ENCODE measurements at regions not wholly inside any gene's neighbourhood (a gene's known extent, or its start where the extent isn't known, plus 50 kb on each side); places are given as distances from the start of the nearest gene placed in this dataset.

DNA sequence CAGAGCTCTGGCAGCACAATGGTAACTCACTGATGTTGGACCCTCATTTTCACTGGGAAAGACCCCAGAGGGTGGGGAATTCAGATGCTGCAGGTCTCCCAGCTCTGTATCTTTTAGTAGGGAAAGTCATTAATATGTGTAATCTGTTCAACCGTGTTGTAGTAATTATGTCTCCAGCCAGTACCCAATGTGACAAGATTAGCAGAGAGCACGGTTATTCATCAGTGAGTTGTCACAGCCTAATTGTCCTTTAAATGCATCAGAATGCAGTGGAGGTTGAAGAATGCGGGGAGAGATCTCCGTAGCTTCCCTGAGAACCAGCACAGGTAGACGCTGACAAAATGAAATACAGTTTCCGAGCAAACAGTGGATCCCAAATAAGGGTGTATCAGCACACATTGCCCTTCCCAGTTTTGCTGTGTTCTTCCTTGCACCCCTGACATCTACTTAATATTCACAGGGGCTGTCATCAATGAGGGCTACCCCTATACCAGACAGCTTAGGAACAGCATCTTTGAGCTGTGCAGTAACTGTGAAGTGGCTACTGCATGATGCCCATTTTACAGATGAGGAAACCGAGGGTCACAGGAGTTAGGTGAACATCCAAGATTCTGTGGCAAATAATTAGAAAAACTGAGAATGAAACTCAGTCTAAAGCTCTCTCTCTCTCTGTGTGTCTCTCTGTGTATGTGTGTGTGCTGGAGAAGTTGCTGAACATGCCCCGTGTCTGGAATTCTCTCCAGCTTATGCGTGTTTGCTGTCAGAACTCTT lies 430.4 kb upstream of the HS6ST1 start:
- no peaks in the 10 kb centered on the region for H3K36me3 Mint-ChIP-seq
- H3K27me3 Mint-ChIP-seq (ENCODE audit: low read depth): no peaks in the 10 kb centered on the region
- TF ChIP-seq, protein P1, sequence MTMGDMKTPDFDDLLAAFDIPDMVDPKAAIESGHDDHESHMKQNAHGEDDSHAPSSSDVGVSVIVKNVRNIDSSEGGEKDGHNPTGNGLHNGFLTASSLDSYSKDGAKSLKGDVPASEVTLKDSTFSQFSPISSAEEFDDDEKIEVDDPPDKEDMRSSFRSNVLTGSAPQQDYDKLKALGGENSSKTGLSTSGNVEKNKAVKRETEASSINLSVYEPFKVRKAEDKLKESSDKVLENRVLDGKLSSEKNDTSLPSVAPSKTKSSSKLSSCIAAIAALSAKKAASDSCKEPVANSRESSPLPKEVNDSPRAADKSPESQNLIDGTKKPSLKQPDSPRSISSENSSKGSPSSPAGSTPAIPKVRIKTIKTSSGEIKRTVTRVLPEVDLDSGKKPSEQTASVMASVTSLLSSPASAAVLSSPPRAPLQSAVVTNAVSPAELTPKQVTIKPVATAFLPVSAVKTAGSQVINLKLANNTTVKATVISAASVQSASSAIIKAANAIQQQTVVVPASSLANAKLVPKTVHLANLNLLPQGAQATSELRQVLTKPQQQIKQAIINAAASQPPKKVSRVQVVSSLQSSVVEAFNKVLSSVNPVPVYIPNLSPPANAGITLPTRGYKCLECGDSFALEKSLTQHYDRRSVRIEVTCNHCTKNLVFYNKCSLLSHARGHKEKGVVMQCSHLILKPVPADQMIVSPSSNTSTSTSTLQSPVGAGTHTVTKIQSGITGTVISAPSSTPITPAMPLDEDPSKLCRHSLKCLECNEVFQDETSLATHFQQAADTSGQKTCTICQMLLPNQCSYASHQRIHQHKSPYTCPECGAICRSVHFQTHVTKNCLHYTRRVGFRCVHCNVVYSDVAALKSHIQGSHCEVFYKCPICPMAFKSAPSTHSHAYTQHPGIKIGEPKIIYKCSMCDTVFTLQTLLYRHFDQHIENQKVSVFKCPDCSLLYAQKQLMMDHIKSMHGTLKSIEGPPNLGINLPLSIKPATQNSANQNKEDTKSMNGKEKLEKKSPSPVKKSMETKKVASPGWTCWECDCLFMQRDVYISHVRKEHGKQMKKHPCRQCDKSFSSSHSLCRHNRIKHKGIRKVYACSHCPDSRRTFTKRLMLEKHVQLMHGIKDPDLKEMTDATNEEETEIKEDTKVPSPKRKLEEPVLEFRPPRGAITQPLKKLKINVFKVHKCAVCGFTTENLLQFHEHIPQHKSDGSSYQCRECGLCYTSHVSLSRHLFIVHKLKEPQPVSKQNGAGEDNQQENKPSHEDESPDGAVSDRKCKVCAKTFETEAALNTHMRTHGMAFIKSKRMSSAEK (CRISPR knock-in tag; IDR thresholded peaks at IDR 0.05; ENCODE audit: borderline replicate concordance): no peak
- no peak for TF ChIP-seq RELA (CRISPR knock-in tag; IDR thresholded peaks at IDR 0.05; ENCODE audit: borderline replicate concordance)
- no peak for TF ChIP-seq ZNF138 (CRISPR knock-in tag; conservative IDR thresholded peaks at IDR 0.05)
- no peak for TF ChIP-seq ESRRA (CRISPR knock-in tag; IDR thresholded peaks at IDR 0.05; ENCODE audit: borderline replicate concordance)
- TF ChIP-seq TCF7 (CRISPR knock-in tag; IDR thresholded peaks at IDR 0.05; ENCODE audit: low read depth): no peak
- no peak for TF ChIP-seq ETV6 (CRISPR knock-in tag; IDR thresholded peaks at IDR 0.05)
- TF ChIP-seq ELF4 (CRISPR knock-in tag; IDR thresholded peaks at IDR 0.05; ENCODE audit: low read depth): no peak
- no peaks in the 10 kb centered on the region for H3K9me3 Mint-ChIP-seq
- H3K4me1 Mint-ChIP-seq: peaks cover 16% of the 10 kb centered on the region
- ChIA-PET POLR2A (no interaction called here), CTCF (interaction anchor here (1.0 to 3.6 kb wide), 2 partner anchors 12 to 548 kb away, joined by 4 to 20 read pairs; no protein-coding TSS in a partner anchor)
- DNase-seq (ENCODE audit: low spot score) (no peak), ATAC-seq (no peak)
- H3K27ac Mint-ChIP-seq: no peak overlapping the region
- no peak overlapping the region for H3K4me3 Mint-ChIP-seq

DNA sequence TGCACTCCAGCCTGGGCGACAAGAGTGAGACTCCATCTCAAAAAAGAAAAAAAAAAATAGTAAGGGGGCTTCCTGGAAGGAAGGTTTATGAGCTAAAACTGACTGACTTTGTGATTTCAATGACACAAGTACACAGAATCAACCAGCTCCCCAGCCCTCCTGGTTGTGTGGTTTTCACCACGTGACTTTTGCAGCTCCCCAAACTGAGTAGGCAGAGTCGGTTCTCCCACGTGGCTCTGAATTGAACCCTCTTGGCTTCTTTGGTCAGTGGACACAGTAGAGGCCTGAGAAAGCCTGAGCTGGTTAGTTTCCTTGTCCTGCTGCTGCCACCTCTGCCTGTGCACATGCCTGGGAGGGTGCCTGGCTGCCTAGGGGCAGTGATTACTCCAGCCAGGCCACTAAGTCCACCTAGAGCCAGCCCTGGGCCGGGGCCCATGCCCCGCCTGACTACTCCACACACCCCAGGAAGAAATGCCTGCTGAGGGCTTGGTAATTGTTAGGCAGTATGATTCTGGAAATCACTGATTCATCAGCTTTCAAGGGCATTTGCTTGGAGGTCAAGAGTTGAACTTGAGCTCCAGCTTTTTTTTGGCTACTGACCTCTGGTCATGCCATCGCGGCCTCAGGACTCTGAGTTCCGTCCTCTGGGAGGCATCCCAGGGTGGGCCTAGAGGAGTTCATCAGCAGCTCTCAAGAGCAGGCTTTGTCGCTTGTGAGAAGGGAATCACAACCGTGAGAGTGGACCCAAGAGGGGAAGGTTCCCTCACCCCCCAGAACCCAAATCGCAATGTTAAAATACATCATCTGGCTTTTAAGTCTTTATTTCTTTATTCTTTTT lies 431.9 kb upstream of the HS6ST1 start:
- DNase-seq (ENCODE audit: low spot score) (no peak), ATAC-seq (no peak)
- CTCF ChIA-PET: interaction anchor here (1.0 to 3.6 kb wide), 2 partner anchors 14 to 547 kb away, joined by 4 to 20 read pairs; no protein-coding TSS in a partner anchor
- H3K9me3 Mint-ChIP-seq: no peaks in the 10 kb centered on the region
- peaks cover 26% of the 10 kb centered on the region for H3K4me1 Mint-ChIP-seq
- POLR2A ChIA-PET: no interaction called here
- H3K27me3 Mint-ChIP-seq (ENCODE audit: low read depth): no peaks in the 10 kb centered on the region
- no peak overlapping the region for H3K27ac Mint-ChIP-seq
- TF ChIP-seq CREB1 (CRISPR knock-in tag; IDR thresholded peaks at IDR 0.05) (no peak), ZNF263 (CRISPR knock-in tag; IDR thresholded peaks at IDR 0.05; ENCODE audit: low read depth) (no peak), TCF7 (CRISPR knock-in tag; IDR thresholded peaks at IDR 0.05; ENCODE audit: low read depth) (no peak), NR2C2 (CRISPR knock-in tag; IDR thresholded peaks at IDR 0.05) (no peak)
- TF ChIP-seq, protein P2, sequence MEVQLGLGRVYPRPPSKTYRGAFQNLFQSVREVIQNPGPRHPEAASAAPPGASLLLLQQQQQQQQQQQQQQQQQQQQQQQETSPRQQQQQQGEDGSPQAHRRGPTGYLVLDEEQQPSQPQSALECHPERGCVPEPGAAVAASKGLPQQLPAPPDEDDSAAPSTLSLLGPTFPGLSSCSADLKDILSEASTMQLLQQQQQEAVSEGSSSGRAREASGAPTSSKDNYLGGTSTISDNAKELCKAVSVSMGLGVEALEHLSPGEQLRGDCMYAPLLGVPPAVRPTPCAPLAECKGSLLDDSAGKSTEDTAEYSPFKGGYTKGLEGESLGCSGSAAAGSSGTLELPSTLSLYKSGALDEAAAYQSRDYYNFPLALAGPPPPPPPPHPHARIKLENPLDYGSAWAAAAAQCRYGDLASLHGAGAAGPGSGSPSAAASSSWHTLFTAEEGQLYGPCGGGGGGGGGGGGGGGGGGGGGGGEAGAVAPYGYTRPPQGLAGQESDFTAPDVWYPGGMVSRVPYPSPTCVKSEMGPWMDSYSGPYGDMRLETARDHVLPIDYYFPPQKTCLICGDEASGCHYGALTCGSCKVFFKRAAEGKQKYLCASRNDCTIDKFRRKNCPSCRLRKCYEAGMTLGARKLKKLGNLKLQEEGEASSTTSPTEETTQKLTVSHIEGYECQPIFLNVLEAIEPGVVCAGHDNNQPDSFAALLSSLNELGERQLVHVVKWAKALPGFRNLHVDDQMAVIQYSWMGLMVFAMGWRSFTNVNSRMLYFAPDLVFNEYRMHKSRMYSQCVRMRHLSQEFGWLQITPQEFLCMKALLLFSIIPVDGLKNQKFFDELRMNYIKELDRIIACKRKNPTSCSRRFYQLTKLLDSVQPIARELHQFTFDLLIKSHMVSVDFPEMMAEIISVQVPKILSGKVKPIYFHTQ (CRISPR knock-in tag; IDR thresholded peaks at IDR 0.05): no peak
- TF ChIP-seq, protein P3, sequence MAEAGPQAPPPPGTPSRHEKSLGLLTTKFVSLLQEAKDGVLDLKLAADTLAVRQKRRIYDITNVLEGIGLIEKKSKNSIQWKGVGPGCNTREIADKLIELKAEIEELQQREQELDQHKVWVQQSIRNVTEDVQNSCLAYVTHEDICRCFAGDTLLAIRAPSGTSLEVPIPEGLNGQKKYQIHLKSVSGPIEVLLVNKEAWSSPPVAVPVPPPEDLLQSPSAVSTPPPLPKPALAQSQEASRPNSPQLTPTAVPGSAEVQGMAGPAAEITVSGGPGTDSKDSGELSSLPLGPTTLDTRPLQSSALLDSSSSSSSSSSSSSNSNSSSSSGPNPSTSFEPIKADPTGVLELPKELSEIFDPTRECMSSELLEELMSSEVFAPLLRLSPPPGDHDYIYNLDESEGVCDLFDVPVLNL (CRISPR knock-in tag; IDR thresholded peaks at IDR 0.05; ENCODE audit: borderline replicate concordance, low read depth): no peak
- H3K36me3 Mint-ChIP-seq: no peaks in the 10 kb centered on the region
- H3K4me3 Mint-ChIP-seq: no peak overlapping the region
